OCI-LY1 (cell line): ENCODE measurements at regions not wholly inside any gene's neighbourhood (a gene's known extent, or its start where the extent isn't known, plus 50 kb on each side); places are given as distances from the start of the nearest gene placed in this dataset.

Experiments used
- EZH2 ChIP-seq: fragments of 200-600 bp; sonication (generic), shearing (Covaris generic); IDR thresholded peaks from 2 replicates; pipeline ENCODE4 v1.8.0; 2017; ENCODE audit warnings: borderline replicate concordance, mixed run types, mild to moderate bottlenecking, antibody characterized with exemption, low read length, moderate library complexity, mixed read lengths
- TF ChIP-seq, protein P1 (sequence below): fragments of 200-600 bp; sonication (generic), shearing (Covaris generic); IDR thresholded peaks from 2 replicates; pipeline ENCODE4 v1.5.1; 2017; ENCODE audit warnings: mild to moderate bottlenecking, antibody characterized with exemption, low read length, moderate library complexity, mixed read lengths

DNA sequence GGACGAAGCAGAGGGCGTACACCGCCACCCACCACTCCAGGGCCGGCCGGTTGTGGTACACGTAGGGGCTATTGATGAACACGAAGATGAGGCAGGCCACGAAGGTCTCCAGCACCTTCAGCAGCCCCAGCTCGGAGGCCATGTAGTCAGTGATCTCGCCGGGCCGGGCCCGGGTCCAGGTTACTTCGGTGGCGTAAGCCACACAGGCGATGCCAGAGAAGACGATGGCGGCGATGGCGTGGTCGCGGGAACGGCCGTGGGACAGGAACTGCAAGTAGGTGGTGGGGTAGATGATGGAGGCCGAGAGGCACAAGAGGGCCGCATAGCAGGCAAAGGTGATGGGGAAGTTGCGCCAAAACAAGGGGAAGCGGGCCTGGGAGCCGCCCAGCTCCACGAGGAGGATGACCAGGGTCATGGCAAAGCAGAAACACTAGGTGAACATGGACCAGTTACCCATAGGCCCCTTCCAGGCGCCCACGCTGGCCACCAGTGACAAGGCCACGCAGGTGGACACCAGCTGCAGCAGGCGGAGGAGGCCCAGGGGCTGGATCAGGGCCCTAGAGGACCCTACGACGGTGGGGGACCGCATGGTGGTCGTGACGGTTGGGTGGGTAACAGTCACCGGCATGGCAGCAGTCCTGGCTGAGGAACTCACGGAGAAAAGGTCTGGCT, 128.4 kb upstream of the FAM98A start:
- TF ChIP-seq, protein P1, sequence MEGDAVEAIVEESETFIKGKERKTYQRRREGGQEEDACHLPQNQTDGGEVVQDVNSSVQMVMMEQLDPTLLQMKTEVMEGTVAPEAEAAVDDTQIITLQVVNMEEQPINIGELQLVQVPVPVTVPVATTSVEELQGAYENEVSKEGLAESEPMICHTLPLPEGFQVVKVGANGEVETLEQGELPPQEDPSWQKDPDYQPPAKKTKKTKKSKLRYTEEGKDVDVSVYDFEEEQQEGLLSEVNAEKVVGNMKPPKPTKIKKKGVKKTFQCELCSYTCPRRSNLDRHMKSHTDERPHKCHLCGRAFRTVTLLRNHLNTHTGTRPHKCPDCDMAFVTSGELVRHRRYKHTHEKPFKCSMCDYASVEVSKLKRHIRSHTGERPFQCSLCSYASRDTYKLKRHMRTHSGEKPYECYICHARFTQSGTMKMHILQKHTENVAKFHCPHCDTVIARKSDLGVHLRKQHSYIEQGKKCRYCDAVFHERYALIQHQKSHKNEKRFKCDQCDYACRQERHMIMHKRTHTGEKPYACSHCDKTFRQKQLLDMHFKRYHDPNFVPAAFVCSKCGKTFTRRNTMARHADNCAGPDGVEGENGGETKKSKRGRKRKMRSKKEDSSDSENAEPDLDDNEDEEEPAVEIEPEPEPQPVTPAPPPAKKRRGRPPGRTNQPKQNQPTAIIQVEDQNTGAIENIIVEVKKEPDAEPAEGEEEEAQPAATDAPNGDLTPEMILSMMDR, result no peak
- TF ChIP-seq EZH2, result no peak
